RWPE2 (cell line): ENCODE measurements at regions not wholly inside any gene's neighbourhood (a gene's known extent, or its start where the extent isn't known, plus 50 kb on each side); places are given as distances from the start of the nearest gene placed in this dataset.
"Not testable (repeated sequence)": the region's sequence is repeated elsewhere in the genome, so short reads cannot be mapped to it uniquely, and the experiment has no call there.

Experiments
- ATAC-seq: fragments of 200-7000 bp; cut with Tn5 transposase; 3 replicates; pipeline ENCODE4 v1.9.1; 2021; ENCODE audit warnings: low read depth
- DNase-seq: peaks from one replicate; pipeline ENCODE4 v3.0.0-alpha.2; 2020; ENCODE audit warnings: low spot score
- H3K27ac ChIP-seq: fragments of 450-650 bp; 2 replicates; pipeline ENCODE4 v1.5.1; 2017; ENCODE audit warnings: mild to moderate bottlenecking; ENCODE audit not compliant: poor library complexity, severe bottlenecking
- H3K27me3 ChIP-seq: fragments of 250-450 bp; sonication (Bioruptor Pico); 2 replicates; pipeline ENCODE4 v1.5.1; 2021; ENCODE audit warnings: mild to moderate bottlenecking, moderate library complexity; ENCODE audit not compliant: insufficient read depth, poor library complexity, severe bottlenecking
- H3K36me3 ChIP-seq: fragments of 250-450 bp; sonication (Bioruptor Pico); 2 replicates; pipeline ENCODE4 v1.5.1; 2020; ENCODE audit warnings: low read depth, mild to moderate bottlenecking, moderate library complexity
- H3K4me1 ChIP-seq: fragments of 250-450 bp; sonication (Bioruptor Pico); 2 replicates; pipeline ENCODE4 v1.5.1; 2021; ENCODE audit warnings: mild to moderate bottlenecking, moderate library complexity; ENCODE audit not compliant: insufficient read depth, poor library complexity, severe bottlenecking
- H3K4me3 ChIP-seq: fragments of 250-450 bp; sonication (Bioruptor Pico); 2 replicates; pipeline ENCODE4 v1.5.1; 2021; ENCODE audit warnings: mild to moderate bottlenecking, moderate library complexity; ENCODE audit not compliant: severe bottlenecking
- H3K9me3 ChIP-seq: fragments of 250-450 bp; sonication (Bioruptor Pico); 2 replicates; pipeline ENCODE4 v1.5.1; 2021; ENCODE audit warnings: mild to moderate bottlenecking, moderate library complexity; ENCODE audit not compliant: severe bottlenecking
- TF ChIP-seq, protein P1 (sequence below): fragments of 450-650 bp; IDR thresholded peaks from one replicate; pipeline ENCODE4 v1.5.1; 2017; ENCODE audit warnings: mild to moderate bottlenecking, moderate library complexity; ENCODE audit not compliant: poor library complexity, severe bottlenecking

DNA sequence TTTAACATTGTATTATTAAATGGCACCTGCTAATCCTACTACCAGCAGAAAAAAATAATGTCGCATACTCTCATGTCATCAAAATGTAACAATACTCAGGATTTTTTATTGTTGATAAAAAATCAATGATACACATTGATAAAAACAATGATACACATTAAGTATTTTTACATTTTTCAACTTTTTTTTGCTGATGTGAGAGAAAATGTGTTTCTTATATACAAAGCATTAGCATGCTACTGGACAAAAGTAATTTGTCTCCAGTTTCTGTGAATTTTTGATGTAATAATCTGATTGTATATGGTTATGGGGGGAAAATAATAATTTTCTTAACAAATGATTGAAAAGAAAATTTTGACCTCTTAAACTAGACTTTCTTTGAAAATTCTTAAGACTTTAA is 1256.6 kb upstream of the CNTN5 start:
- no peaks in the 10 kb centered on the region for H3K9me3 ChIP-seq
- ATAC-seq = no peak
- no peak for DNase-seq
- no peaks in the 10 kb centered on the region for H3K4me1 ChIP-seq
- H3K36me3 ChIP-seq = no peaks in the 10 kb centered on the region
- TF ChIP-seq, protein P1, sequence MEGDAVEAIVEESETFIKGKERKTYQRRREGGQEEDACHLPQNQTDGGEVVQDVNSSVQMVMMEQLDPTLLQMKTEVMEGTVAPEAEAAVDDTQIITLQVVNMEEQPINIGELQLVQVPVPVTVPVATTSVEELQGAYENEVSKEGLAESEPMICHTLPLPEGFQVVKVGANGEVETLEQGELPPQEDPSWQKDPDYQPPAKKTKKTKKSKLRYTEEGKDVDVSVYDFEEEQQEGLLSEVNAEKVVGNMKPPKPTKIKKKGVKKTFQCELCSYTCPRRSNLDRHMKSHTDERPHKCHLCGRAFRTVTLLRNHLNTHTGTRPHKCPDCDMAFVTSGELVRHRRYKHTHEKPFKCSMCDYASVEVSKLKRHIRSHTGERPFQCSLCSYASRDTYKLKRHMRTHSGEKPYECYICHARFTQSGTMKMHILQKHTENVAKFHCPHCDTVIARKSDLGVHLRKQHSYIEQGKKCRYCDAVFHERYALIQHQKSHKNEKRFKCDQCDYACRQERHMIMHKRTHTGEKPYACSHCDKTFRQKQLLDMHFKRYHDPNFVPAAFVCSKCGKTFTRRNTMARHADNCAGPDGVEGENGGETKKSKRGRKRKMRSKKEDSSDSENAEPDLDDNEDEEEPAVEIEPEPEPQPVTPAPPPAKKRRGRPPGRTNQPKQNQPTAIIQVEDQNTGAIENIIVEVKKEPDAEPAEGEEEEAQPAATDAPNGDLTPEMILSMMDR = no peak
- H3K27me3 ChIP-seq = no peaks in the 10 kb centered on the region
- H3K27ac ChIP-seq = no peak overlapping the region
- no peak overlapping the region for H3K4me3 ChIP-seq

DNA sequence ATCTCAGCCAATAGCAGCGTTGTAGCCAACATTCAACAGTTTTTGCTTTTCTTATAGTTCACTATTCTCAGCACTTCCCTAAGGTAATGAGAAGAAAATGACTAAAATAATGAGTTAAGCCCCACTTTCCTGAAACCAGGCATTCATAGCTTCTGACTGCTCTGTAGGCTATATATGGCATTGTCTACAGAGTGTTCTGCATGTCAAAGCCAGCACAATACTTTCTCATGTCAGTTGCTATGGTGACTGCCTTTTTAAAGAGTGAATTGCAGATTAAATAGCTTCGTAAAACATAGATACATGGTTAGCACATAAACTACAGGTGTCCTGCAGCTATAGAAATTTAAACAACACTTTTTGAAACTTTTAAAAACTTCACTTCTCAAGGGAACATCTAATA is 1256.1 kb upstream of the CNTN5 start:
- H3K27me3 ChIP-seq = no peaks in the 10 kb centered on the region
- no peak overlapping the region for H3K4me3 ChIP-seq
- no peaks in the 10 kb centered on the region for H3K36me3 ChIP-seq
- DNase-seq = no peak
- H3K9me3 ChIP-seq = no peaks in the 10 kb centered on the region
- ATAC-seq = no peak
- no peak overlapping the region for H3K27ac ChIP-seq
- H3K4me1 ChIP-seq = no peaks in the 10 kb centered on the region
- TF ChIP-seq, protein P1 = no peak

GRCh38 chr11:97770570-97770969 is 1250.2 kb upstream of the CNTN5 start:
- no peaks in the 10 kb centered on the region for H3K9me3 ChIP-seq
- TF ChIP-seq, protein P1 = no peak

DNA sequence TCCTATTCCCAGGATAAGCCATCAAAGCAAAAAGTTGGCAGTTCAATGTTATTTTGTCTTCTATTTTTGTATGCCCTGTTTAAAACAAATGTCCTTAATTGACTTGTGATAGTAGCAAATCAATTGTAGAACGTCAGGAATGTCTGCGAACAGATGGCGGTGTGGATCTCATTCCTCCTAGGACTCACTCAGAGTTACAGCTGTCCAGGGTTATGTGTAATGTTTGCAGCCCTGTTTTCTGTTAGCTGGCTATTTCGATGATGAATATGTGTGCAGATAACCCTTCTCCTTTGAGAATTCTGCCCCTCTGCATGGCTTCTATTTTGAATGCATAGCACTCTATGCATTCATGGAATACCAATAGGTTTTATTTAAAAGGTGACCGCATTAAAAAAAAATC is 1248.0 kb upstream of the CNTN5 start:
- Histone ChIP-seq H3K36me3 (no peaks in the 10 kb centered on the region), H3K27ac (no peak overlapping the region), H3K4me3 (no peak overlapping the region), H3K9me3 (no peaks in the 10 kb centered on the region), H3K4me1 (no peaks in the 10 kb centered on the region), H3K27me3 (no peaks in the 10 kb centered on the region)
- DNase-seq (no peak), ATAC-seq (no peak)
- TF ChIP-seq, protein P1 = no peak

More at GRCh38 chr11:97770570-97770969, 1250.2 kb upstream of the CNTN5 start:
- Histone ChIP-seq H3K4me1 (no peaks in the 10 kb centered on the region), H3K36me3 (no peaks in the 10 kb centered on the region), H3K27me3 (no peaks in the 10 kb centered on the region), H3K27ac (no peak overlapping the region), H3K4me3 (no peak overlapping the region)
- ATAC-seq (no peak), DNase-seq (no peak)

GRCh38 chr11:97784388-97784787 is 1236.4 kb upstream of the CNTN5 start:
- not testable (repeated sequence) for H3K4me1 ChIP-seq, H3K27me3 ChIP-seq, DNase-seq, H3K4me3 ChIP-seq, H3K9me3 ChIP-seq, ATAC-seq, H3K27ac ChIP-seq, H3K36me3 ChIP-seq
